NCI-H1436 treated with DMSO at 0.1 percent for 48 hours (cell line): ENCODE measurements at regions not wholly inside any gene's neighbourhood (a gene's known extent, or its start where the extent isn't known, plus 50 kb on each side); places are given as distances from the start of the nearest gene placed in this dataset.
"Not testable (repeated sequence)": the region's sequence is repeated elsewhere in the genome, so short reads cannot be mapped to it uniquely, and the experiment has no call there.

Experiments used
- DNase-seq: peaks from one replicate; lab custom pipeline; 2025; lab: John Stamatoyannopoulos, UW

DNA sequence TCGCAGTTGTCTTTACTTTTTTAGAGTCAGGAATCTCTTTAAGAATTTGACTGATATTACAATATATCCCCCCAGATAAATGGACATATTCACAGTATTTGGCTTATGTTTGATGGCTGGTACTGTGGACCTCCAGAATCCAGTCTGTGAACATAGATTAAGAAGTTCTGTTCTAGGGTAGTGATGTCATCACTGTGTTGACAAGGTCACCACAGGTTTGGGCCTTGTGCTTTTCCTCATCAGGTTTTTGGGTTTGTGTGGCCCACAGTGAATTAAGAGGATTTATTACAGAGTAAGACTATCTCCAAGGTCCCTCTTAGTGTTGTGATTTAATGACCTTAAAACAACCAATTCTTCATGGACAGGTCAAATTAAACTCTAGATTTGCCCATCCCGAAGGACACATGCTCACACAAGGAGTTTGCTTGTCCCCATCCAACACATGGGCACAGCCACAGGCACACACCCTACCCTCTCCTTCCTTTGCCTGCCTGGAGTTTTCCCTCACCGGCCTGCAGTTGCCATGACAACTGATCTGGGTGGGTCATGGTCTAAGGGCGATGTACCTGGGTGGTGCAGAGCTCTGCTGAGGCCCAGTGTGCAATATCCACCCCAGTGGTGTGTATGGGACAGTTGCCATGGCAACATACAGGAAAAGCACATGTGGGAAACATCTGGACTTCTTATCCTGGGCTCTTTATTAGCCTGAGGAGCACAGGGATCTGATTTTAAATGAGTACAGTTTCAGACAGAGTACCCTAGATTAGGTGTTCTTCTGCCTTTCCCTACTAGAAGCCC lies 98.6 kb downstream of the NAV1 start:
- DNase-seq = no peak

- no peak for DNase-seq
Measured at GRCh38 chr1:201639391-201639790, 100.5 kb downstream of the NAV1 start.

DNA sequence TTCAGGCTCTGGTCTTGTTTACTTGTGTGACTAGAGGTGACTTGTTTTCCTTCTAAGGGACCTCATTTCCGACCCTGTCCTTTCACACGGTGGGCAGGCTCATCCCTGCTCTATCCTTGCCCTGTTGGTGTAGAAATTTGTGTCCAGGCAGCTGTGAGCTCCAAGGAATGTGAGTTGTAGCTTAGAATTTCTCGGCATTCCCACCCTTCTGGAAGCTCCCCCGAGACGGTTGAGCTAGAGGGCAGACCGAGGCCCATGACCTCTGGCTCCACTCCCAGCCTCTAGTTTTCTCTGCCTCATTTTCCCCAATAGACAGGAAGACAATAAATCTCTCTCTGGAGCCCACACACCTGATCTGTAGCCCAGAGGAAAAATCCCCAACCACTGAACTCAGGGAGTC lies 100.9 kb downstream of the NAV1 start:
- DNase-seq = no peak

- no peak for DNase-seq
Measured at GRCh38 chr1:201640624-201641023, 101.7 kb downstream of the NAV1 start.

GRCh38 chr1:201641524-201642253 lies 102.8 kb downstream of the NAV1 start:
- no peak for DNase-seq

GRCh38 chr1:201643835-201644104 lies 104.8 kb downstream of the NAV1 start:
- DNase-seq = no peak

- DNase-seq = no peak
Measured at GRCh38 chr1:201644197-201644596, 105.3 kb downstream of the NAV1 start.

DNA sequence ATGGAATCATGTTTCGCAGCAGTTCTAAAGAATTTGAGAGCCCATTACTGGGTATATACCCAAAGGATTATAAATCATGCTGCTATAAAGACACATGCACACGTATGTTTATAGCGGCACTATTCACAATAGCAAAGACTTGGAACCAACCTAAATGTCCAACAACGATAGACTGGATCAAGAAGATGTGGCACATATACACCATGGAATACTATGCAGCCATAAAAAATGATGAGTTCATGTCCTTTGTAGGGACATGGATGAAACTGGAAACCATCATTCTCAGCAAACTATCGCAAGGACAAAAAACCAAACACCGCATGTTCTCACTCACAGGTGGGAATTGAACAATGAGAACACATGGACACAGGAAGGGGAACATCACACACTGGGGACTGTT lies 106.1 kb downstream of the NAV1 start:
- not testable (repeated sequence) for DNase-seq

DNA sequence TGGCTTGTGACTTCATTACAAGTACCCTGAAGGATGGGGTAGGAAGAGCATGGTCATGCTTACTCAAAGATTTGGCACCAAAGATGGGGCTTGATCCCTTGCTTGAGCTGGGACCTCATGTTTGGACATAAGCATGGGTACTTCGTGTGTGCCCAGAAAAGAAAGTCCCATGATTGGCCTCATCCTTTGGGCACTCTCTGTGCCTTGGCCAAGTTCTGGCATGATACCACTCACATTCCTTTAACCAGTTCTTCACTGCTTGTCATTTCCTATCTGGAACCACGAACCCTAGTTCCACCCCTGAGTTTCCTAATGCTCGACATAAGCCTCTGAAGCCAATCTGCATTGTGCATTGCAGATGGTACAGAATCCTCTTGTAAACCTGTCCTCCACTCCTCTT lies 107.0 kb downstream of the NAV1 start:
- no peak for DNase-seq

DNA sequence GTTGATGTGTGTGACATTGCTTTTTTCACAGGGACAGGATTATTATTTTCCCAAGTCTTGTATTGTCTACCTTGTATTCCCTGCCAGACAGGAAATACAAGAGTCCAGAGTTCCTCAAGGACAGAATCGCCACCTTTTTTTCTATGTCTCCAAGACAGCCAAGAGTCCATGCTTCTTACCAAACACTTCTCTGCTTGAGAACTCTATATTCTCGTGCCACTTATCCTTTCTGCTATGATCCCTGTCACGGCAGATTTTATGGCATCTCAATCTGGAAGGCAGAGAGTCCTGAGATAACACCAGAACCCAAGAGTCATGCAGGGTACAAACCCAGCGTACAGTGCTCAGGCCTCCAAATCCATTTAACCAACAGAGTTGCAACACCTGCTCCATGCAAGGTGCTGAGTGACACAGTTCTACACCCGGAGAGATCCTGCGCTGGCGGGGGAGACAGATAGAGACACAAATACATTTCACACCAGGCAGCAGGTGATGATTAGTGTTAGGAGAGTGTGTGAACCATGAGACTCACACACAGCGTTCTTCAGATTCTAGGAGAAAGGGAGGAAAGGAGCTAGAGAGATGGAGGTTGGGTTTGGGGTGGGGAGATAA lies 107.6 kb downstream of the NAV1 start:
- no peak for DNase-seq

GRCh38 chr1:201647094-201647493 lies 108.2 kb downstream of the NAV1 start:
- DNase-seq = no peak

DNA sequence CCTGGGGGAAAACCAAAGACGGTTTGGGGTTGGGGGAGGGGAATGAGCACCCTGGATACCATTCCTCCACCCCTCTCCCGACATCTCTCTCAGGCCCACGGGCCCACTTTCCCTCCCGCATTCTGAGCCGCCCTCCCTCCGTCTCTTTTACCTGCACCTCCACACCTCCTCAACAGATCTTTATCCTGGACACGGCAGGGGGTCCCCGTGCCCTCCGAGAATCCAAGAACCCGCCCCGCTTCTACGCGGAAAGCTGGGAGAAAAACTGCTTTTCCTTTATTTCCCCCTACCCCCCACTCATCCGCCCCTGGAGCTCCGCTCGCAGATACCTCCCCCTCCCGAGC lies 108.8 kb downstream of the NAV1 start:
- no peak for DNase-seq

DNA sequence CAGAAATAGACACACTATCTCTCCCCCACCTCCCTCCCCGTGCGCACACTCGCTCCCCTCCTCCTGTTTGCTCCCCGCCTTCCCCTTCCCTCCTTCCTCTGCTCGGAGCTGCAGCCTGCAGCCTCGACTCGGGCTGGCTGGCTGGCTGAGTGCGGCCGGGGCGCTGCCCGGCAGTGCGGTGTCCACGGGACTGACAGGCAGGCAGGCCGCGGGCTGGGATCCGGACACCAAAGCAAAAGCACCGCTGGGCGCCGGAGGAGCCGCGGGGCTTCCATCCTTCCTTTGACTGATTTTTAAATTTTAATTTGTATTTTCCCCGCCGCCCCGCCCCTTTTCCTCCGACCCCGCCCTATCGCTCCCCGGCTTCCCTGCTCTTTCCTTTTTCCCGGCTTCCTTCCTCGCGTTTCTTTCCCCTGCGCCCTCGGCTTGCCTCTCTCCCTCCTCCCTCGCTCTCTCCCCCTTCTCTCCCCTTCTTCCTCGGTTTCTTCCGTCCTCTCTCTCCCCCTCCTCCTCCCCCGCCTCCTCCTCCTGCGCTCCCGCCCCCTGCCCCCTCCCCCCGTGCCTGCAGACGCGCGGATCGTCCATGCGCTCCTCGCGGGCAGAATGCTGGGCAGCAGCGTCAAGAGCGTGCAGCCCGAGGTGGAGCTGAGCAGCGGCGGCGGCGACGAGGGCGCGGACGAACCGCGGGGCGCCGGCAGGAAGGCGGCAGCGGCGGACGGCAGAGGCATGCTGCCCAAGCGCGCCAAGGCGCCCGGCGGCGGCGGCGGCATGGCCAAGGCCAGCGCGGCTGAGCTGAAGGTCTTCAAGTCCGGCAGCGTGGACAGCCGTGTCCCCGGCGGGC lies 109.4 kb downstream of the NAV1 start:
- DNase-seq = peak; percentile 31

- DNase-seq = no peak
Measured at GRCh38 chr1:201648907-201649721, 110.2 kb downstream of the NAV1 start.

- peak; percentile 80 for DNase-seq
Measured at GRCh38 chr1:201649761-201650622, 111.1 kb downstream of the NAV1 start.

DNA sequence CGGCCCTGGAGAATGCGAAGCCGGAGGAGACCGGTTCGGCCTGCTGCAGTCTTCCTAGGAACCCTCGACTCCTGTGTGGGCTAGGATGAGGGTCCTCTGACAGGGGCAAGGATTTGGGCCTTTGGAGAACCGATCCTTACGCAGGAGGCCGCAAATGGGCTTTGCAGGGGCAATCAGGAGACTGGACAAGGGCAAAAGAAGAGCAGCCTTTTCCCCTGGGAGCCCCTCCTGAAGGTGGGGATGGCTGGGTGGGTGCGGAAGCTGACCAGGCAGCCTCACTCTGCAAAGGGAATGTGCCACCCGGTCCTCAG lies 111.7 kb downstream of the NAV1 start:
- no peak for DNase-seq

DNA sequence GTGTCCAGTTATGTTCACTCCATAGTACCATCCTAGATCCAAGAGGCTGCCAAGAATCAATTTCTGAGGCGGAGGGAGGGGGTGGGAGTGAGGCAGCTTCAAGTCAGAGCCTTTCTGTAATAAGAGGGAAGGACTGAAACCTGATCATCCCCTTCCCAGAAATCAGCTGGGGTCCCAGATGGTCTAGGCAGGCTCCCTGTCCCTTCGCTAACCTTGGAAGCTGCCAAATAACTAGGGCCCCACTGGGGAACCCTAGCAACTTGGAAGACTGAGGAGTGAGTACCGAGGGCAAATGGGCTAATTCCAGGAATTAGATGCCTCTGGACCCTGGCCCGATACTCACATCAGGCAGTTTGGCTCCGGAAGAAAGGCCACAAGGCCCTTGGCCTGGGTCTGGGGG lies 113.3 kb downstream of the NAV1 start:
- DNase-seq = no peak

- no peak for DNase-seq
Measured at GRCh38 chr1:201653233-201653632, 114.3 kb downstream of the NAV1 start.

- no peak for DNase-seq
Measured at GRCh38 chr1:201653883-201654282, 115.0 kb downstream of the NAV1 start.

DNA sequence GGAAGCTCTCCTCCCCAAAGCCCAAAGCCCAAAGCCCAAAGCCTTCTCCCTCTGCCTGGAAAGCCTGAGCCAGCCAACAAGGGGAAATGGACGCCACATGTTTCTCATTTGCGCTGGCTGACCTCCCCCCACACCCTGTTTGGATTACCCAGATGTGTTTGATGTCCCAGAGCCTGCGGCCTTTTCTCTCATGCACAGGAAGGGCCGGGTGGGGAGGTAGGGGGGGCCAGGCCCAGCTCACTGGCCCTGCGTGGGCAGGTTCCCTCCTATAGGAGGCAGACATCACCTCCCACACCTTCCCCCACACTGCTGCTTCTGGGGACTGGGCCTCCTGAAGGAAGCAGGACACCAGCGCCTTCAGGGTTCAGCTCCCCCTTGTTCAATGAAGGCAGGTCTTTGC lies 116.3 kb downstream of the NAV1 start:
- no peak for DNase-seq

GRCh38 chr1:201655910-201656309 lies 117.0 kb downstream of the NAV1 start:
- no peak for DNase-seq
